Tibial artery (tissue), 4 donors: ENCODE measurements at regions not wholly inside any gene's neighbourhood (a gene's known extent, or its start where the extent isn't known, plus 50 kb on each side); places are given as distances from the start of the nearest gene placed in this dataset.

Source experiments
- DNase-seq, 2 donors: peaks; one replicate each; pipeline ENCODE4 v3.0.0-alpha.2; 2019
- H3K27ac ChIP-seq, 2 donors: fragments of 200-600 bp; sonication (generic) in 1 of 2; 1 replicate in 1 of 2; 2 replicates in 1 of 2; pipeline ENCODE4 v1.5.1; 2018 to 2019; ENCODE audit warnings: mild to moderate bottlenecking in 1 of 2
- H3K27me3 ChIP-seq, 2 donors: fragments of 200-600 bp; sonication (generic) in 1 of 2; one replicate each; pipeline versions ENCODE4 v1.5.1 to v1.6.0; 2016 to 2019
- H3K36me3 ChIP-seq, 3 donors: fragments of 200-600 bp; sonication (generic) in 2 of 3; one replicate each; pipeline ENCODE4 v1.5.1; 2016 to 2019; ENCODE audit warnings: mild to moderate bottlenecking in 2 of 3
- H3K4me1 ChIP-seq, 4 donors: fragments of 200-600 bp; sonication (generic) in 2 of 4; 1 replicate in 3 of 4; 2 replicates in 1 of 4; pipeline ENCODE4 v1.5.1; 2016 to 2019
- H3K4me3 ChIP-seq, 2 donors: fragments of 200-600 bp; sonication (generic) in 1 of 2; 1 replicate in 1 of 2; 2 replicates in 1 of 2; pipeline ENCODE4 v1.5.1; 2018 to 2019; ENCODE audit warnings: mild to moderate bottlenecking in 2 of 2
- H3K9me3 ChIP-seq, 3 donors: fragments of 200-600 bp; sonication (generic) in 1 of 3; one replicate each; pipeline ENCODE4 v1.5.1; 2016 to 2019
- CTCF ChIP-seq, 2 experiments: fragments of 200-600 bp in 1 of 2; fragments of 450-650 bp in 1 of 2; IDR thresholded peaks; one replicate each; pipeline ENCODE4 v1.5.1; 2017 to 2019; ENCODE audit warnings: antibody characterized with exemption in 2 of 2, mild to moderate bottlenecking in 1 of 2, moderate library complexity in 1 of 2
- intact Hi-C: fragments of 100-400 bp; cut with DNase I; formaldehyde crosslinking; loops from one replicate; pipeline ENCODE4 v1.15.0; 2023; ENCODE audit warnings: low total_unique reads

- no peaks in the 10 kb centered on the region for H3K36me3 ChIP-seq
- intact Hi-C loops, result no loop called here
- no peak for TF ChIP-seq CTCF (IDR thresholded peaks at IDR 0.05)
These were observed 77.3 kb downstream of the RPE65 start for GRCh38 chr1:68372487-68372886.

GRCh38 chr1:68370101-68370915 is 79.4 kb downstream of the RPE65 start:
- H3K4me1 ChIP-seq, result no peaks in the 10 kb centered on the region
- no peak for TF ChIP-seq CTCF (IDR thresholded peaks at IDR 0.05)
- intact Hi-C loops, result no loop called here
- H3K36me3 ChIP-seq, result no peaks in the 10 kb centered on the region
- H3K27ac ChIP-seq, result no peak overlapping the region
- no peak for DNase-seq
- no peaks in the 10 kb centered on the region for H3K27me3 ChIP-seq
- no peak overlapping the region for H3K4me3 ChIP-seq
- no peaks in the 10 kb centered on the region for H3K9me3 ChIP-seq

More at GRCh38 chr1:68372487-68372886, 77.3 kb downstream of the RPE65 start:
- DNase-seq, result no peak
- no peaks in the 10 kb centered on the region for H3K4me1 ChIP-seq
- H3K9me3 ChIP-seq, result no peaks in the 10 kb centered on the region
- no peak overlapping the region for H3K4me3 ChIP-seq
- H3K27me3 ChIP-seq, result no peaks in the 10 kb centered on the region
- H3K27ac ChIP-seq, result no peak overlapping the region

- no peaks in the 10 kb centered on the region for H3K9me3 ChIP-seq
- no peak for DNase-seq
- TF ChIP-seq CTCF (IDR thresholded peaks at IDR 0.05), result no peak
- intact Hi-C loops, result no loop called here
- no peak overlapping the region for H3K27ac ChIP-seq
- no peaks in the 10 kb centered on the region for H3K36me3 ChIP-seq
- H3K4me1 ChIP-seq, result no peaks in the 10 kb centered on the region
- H3K27me3 ChIP-seq, result no peaks in the 10 kb centered on the region
- no peak overlapping the region for H3K4me3 ChIP-seq
These were observed 83.2 kb downstream of the RPE65 start for GRCh38 chr1:68366572-68366971.

- no peak for TF ChIP-seq CTCF (IDR thresholded peaks at IDR 0.05)
- Histone ChIP-seq H3K27me3 (no peaks in the 10 kb centered on the region), H3K36me3 (no peaks in the 10 kb centered on the region), H3K4me1 (no peaks in the 10 kb centered on the region), H3K4me3 (no peak overlapping the region), H3K27ac (no peak overlapping the region), H3K9me3 (no peaks in the 10 kb centered on the region)
- DNase-seq, result no peak
- intact Hi-C loops, result no loop called here
These were observed 83.9 kb downstream of the RPE65 start for GRCh38 chr1:68365709-68366382.

GRCh38 chr1:68363339-68363738 is 86.4 kb downstream of the RPE65 start:
- H3K4me1 ChIP-seq, result peaks cover 0 to 9% (median 7%) of the 10 kb centered on the region in 4 donors
- H3K4me3 ChIP-seq, result no peak overlapping the region
- H3K27ac ChIP-seq, result no peak overlapping the region
- TF ChIP-seq CTCF (IDR thresholded peaks at IDR 0.05), result no peak
- intact Hi-C loops, result no loop called here
- no peaks in the 10 kb centered on the region for H3K36me3 ChIP-seq
- H3K9me3 ChIP-seq, result no peaks in the 10 kb centered on the region
- no peak for DNase-seq
- H3K27me3 ChIP-seq, result no peaks in the 10 kb centered on the region
